ENCODE measurements at regions not wholly inside any gene's neighbourhood (a gene's known extent, or its start where the extent isn't known, plus 50 kb on each side); places are given as distances from the start of the nearest gene placed in this dataset.
A peak's percentile ranks its signal among the peaks of the same experiment; 100 is the strongest.

- DNase-seq = no peak
These were observed 107.5 kb downstream of the CYSLTR2 start for GRCh38 chr13:48761256-48761655.

- peak; percentile 39 to 65 (median 48) for DNase-seq
These were observed 115.5 kb downstream of the CYSLTR2 start for GRCh38 chr13:48769107-48769704.

GRCh38 chr13:48770372-48770771 is 116.6 kb downstream of the CYSLTR2 start:
- no peak for DNase-seq

GRCh38 chr13:48772908-48773307 is 119.2 kb downstream of the CYSLTR2 start:
- DNase-seq = no peak

- DNase-seq = no peak
These were observed 120.0 kb downstream of the CYSLTR2 start for GRCh38 chr13:48773531-48774275.

GRCh38 chr13:48775285-48775684 is 121.6 kb downstream of the CYSLTR2 start:
- no peak for DNase-seq

- no peak for DNase-seq
These were observed 122.1 kb downstream of the CYSLTR2 start for GRCh38 chr13:48775804-48776203.

- DNase-seq = no peak
These were observed 122.7 kb downstream of the CYSLTR2 start for GRCh38 chr13:48776401-48776800.

GRCh38 chr13:48778610-48779009 is 124.9 kb downstream of the CYSLTR2 start:
- DNase-seq = no peak

- no peak for DNase-seq
These were observed 127.1 kb downstream of the CYSLTR2 start for GRCh38 chr13:48780713-48781341.

- DNase-seq = no peak
These were observed 128.7 kb downstream of the CYSLTR2 start for GRCh38 chr13:48782429-48782840.

- DNase-seq = no peak
These were observed 129.5 kb downstream of the CYSLTR2 start for GRCh38 chr13:48783181-48783630.

- no peak for DNase-seq
These were observed 130.0 kb downstream of the CYSLTR2 start for GRCh38 chr13:48783695-48784230.

- no peak for DNase-seq
These were observed 131.3 kb downstream of the CYSLTR2 start for GRCh38 chr13:48784916-48785548.

GRCh38 chr13:48790199-48790598 is 136.5 kb downstream of the CYSLTR2 start:
- DNase-seq = no peak

GRCh38 chr13:48790966-48791365 is 137.2 kb downstream of the CYSLTR2 start:
- no peak for DNase-seq

GRCh38 chr13:48797127-48797526 is 143.4 kb downstream of the CYSLTR2 start:
- no peak for DNase-seq

- no peak for DNase-seq
These were observed 144.0 kb downstream of the CYSLTR2 start for GRCh38 chr13:48797761-48798160.

GRCh38 chr13:48798180-48798579 is 144.5 kb downstream of the CYSLTR2 start:
- DNase-seq = no peak

GRCh38 chr13:48801255-48801654 is 147.5 kb downstream of the CYSLTR2 start:
- DNase-seq = no peak

GRCh38 chr13:48804821-48805601 is 151.3 kb downstream of the CYSLTR2 start:
- DNase-seq = no peak

GRCh38 chr13:48806522-48806921 is 152.8 kb downstream of the CYSLTR2 start:
- no peak for DNase-seq

Measured in activated naive CD4-positive, alpha-beta T cell (primary cell).